Umbilical cord (tissue), 1 donor: ENCODE measurements at regions not wholly inside any gene's neighbourhood (a gene's known extent, or its start where the extent isn't known, plus 50 kb on each side); places are given as distances from the start of the nearest gene placed in this dataset.
"Not testable (repeated sequence)": the region's sequence is repeated elsewhere in the genome, so short reads cannot be mapped to it uniquely, and the experiment has no call there.

Experiments
- DNase-seq: peaks from one replicate; pipeline ENCODE4 v3.0.0-alpha.2; 2015; ENCODE audit warnings: low spot score

DNA sequence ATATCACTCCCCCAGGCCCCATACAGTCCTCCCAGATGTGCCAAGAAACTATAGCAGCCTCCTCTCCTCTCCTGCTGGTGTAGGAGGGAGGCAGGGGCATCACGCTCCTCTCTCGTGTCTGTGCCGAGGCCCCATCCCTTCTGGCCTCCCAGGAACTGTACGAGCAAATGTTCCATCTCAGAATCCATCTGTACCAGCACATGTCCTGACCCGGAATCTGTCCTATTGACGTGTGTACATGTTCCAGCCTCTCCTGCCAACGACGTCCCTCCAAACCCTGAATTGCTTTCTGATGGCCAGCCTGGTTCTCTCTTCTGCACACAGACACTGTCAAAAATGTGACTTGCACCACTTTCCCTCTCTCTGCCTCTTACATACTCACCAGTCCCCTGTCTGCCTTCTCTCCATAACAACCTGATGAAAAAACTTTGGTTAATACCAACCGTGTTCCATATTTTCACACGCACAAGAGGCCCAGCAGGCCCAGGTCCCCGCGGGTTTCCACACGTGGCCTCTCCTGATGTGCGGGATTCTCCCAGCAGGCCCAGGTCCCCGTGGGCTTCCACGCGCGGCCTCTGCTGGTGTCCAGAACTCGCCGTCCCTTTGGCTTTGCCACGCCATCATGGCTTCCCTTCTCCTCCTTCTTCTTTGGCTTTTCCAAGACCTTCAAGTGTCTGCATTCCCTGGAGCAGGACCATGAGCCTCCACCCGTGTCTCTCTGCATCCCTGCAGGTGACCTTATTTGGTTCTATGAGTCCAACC, 125.2 kb upstream of the THBS2 start:
- DNase-seq = no peak

DNA sequence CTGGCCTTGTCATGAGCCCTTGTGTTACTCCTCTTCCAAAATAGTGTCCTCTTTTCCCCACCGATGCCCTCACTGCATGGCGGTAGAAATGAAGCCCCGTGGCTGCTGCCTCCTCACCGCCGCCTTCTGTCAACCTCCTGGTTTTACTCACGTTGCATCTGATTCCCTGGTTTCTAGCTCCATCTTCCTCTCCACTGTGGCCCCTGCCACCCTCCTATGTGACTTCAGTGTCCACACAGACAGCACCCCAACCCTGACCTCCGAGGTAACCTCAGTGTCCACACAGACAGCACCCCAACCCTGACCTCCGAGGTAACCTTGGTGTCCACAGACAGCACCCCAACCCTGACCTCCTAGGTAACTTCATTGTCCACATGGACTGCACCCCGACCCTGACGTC, 122.8 kb upstream of the THBS2 start:
- DNase-seq = no peak

DNA sequence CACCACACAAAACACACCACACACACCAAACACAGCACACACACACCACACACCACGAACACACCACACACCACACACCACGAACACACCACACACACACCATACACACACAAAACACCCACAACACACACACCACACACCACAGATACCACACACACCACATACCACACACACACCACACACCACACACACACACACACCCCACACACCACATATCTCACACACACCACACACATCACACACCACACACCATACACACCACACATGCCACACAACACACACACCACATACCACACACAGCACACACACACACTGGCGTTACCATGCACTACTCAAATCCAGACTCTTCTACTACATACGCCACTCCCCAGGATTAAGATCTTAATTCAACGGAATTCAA, 118.9 kb upstream of the THBS2 start:
- no peak for DNase-seq

DNA sequence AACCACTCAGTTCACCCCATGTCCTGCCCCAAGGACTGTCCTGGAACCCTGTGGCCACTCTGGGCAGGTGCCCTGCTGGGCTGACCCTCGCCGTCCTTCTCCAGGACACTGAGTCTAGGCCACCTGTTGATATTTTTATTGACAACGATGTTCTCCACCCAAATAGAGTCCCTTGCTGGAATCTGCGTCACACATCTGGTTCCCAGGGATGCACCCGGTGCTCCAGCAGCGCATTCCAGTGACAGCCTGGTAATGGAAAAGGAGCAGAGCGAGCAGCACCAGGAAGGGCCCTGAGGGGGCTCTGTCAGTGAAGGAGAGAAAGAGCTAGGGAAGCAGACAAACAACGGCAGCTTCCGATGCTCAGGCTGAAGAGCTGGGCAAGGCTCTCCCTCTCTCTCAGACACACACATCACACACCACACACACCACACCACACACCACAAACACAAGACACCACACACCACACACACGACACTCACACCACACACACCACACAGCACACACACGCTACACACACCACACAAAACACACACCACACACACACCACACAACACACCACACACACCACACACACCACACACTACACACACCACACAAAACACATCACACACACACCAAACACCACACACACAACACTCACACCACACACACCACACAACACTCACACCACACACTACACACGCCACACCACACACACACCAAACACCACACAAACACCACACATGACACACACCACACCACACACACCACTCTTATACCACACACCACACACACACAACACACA, 117.9 kb upstream of the THBS2 start:
- peak; percentile 30 for DNase-seq

DNA sequence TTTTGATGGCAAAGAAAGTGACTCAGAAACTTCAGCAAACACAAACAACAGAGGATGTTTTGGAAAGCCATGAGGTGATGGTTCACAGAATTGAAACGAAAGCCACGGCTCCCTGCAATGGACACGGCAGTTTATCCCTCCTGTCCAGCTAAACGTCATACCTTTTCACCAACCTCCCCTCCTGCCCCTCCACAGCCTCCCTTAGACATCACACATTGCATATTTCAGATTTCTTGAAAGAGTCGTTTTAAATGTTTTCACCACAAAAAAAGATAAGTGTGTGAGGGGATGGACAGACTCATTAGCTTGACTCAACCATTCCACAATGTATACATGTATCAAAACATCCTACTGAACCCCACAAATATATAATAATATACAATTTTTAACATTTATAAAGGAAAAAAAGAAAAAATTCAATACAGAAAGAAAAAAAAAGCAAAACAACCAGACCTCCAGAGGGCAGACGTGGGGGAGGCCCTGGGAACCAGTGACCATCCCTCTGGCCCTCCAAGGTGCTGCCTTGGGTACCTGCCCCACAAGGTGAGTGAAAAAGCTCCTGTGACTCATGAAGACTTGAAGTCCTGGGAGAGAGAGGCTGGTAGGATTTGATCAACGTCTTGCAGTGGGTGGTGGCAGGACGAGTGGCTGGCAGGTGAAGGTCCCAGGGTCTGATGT, 117.2 kb upstream of the THBS2 start:
- DNase-seq = no peak

DNA sequence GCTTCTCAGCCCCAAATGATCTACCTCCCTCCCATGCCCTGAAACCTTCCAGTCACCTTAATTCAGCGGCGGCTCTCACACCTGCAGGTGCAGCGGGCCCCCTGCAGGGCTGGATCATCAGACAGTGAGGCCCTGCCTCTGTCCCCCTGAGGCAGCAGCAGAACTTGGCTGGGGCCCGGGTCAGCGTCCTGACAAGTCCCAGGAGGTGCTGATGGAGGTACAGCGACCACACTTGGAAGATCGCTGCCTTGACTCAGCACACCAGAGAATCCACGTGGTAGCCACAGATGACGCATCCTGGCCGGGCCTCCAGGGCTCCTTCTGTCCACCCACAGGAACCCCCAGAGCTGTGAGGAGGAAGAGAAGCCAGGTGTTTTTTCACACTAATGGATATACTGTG, 116.4 kb upstream of the THBS2 start:
- DNase-seq = no peak

DNA sequence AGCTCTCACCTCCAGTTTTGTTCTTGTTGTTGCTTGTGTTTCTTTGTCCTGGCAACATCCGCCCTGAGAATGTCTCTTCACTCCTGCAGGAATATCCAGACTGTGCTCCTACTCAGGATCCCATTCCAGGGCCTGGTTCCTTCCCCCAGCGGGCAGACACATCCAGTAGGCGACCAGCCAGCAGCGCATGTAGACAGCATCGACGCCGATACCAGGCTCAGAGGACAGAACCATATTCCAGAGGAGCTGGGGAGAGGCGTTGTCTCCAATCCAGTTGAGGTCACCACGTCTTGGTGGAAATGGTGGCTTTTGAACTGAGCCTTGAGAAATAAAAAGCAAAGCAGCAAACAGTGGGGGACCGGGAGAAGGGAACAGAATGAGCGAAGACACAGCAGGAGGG, 114.6 kb upstream of the THBS2 start:
- no peak for DNase-seq

DNA sequence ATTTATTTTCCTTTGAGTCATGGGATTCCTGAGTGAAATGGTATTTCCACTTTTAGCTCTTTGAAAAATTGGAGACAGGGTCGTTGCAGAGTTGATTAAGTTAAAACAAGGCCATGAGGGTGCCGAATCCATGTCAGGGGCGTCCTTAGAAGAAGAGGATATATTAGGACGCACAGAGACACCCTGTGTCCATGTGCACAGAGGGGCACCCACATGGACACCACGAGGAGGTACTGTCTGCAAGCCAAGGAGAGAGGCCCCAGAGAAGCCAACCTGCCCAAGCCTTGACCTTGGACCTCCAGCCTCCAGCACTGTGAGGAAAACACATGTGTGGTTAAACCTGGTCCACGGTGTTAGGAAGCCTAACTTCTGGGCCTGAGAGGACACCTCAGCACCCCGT, 113.9 kb upstream of the THBS2 start:
- no peak for DNase-seq

DNA sequence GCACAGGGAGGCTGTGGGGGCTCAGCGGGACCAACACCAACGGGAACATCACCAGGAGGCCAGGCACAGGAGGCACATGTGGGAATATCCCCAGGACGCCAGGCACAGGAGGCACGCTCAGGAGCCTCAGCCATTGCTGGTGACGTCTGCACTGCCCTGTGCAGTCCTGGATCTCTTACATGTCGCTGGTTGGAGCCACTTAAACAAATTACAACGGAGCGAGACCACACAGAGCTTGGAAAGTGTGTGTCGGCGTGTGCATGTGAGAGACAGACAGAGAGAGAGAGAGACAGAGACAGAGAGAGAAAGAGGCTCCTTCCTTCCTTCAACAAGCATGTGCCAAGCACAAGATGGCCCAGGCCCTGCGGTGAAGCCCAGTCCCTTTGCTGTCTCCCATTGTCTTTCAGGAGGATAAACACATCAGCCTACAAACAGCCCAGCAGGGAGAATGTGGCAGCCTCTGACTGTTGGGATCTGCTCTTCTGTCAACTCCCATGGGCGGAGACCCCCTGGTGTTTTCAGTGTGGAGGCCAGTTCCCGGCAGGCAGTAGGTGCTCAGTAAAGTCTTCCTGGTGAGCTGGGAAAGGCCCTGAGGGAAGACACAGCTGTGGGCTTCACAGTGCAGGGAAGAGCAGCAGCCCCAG, 112.7 kb upstream of the THBS2 start:
- DNase-seq = no peak

DNA sequence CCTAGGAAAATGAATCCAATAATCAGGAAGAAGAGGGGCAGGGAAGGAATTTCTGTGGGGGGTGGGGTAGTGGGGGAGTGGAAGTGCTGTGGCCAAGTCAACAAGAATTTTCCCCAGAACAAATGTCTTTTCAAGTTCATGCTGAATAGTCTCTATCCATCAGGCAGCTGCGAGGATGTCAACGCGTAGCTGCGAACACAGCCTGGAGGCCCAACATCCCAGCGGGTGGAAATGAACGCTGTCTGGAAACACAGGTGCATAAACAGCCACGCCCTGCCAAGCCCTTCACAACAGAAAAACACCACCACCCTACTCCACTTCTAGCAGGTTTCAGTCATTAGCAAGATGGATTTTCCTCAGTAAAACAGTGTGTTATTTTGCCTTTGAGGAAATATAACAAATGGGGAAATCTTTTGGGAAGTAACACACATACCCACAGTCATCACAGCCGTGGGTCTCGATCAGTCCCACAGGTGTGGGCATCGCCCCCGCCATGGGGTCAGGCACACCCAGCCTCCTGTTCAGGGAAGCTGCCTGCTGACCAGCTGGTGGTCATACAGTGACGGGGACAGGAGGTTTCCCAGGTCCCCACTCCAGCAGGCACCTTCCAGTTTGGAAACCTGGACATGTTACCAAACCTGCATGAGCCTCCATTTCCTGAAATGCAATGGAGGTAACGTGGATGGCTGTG, 112.1 kb upstream of the THBS2 start:
- no peak for DNase-seq

DNA sequence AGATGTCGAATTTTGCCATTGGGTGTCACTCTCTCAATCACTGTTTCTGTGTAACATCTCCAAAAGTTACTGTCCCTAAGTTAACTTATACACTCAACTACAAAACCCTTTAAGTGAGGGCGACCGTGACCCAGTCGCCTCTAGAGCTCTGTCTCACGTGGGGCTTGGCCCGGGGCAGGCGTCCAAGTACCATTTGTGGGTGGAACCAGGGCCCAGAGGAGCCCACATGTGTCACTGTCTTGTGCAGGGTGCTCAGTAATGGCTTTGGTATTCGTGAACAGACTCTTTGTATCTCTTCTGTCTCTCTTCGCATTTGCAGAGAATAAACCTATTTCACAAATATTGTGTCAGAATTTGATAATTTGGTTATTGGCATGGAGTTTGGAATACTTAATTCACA, 109.9 kb upstream of the THBS2 start:
- no peak for DNase-seq

DNA sequence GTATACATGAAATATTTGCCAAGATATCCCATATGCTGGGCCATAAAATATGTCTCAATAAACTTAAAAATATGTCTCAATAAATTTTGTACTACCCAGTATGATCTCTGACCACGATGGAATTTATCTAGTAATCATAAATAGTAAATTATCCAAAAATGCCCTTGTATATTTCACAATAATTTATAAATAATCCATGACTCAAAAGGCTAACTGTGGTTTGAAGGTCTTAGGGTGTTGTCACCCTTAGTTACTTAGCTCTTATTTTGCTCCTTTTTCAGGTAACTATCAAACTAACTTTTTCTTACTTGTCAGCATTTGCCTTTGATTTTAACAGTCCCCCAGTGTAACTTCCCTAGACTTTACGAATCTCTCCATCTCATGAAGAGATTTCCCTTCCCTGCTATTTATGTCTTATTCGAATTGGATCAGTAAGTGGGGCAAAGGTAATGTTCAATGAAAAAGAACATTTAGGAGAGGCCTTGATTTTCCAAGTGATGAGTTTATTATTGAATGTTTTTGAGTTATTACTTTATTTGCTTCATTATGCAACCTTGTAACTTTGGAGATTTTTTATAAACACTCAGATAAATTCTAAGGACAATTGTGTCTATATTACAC, 109.0 kb upstream of the THBS2 start:
- DNase-seq = no peak

DNA sequence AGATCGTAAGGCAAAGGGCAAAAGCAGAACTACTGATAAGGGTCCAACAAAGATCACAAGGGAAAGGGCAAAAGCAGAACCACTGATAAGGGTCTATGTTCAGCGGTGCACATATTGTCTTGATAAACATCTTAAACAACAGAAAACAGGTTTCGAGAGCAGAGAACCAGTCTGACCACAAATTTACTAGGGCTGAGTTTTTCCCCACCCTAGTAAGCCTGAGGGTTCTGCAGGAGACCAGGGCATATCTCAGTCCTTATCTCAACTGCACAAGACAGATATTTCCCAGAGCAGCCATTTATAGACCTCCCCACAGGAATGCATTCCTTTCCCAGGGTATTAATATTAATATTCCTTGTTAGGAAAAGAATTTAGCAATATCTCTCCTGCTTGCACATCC, 101.4 kb upstream of the THBS2 start:
- not testable (repeated sequence) for DNase-seq

DNA sequence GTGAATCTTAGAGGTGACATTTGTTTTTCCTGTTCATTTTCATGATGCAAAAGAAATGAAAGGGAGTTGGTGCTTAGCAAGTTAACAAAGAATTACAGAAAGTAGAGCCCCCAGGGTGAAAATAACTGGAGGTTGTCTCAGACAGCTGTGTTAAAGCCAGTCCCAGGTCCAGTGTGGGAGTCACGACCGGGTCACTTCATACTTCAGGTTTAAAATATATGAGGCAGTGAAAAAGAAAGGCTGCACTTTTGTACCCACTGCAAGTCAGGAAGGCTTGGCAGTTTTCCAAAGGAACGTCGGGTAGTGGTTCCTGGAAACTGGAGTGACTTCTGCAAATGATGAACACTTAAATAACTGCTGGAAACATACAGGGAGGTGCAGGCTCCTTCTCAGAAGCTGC, 91.5 kb upstream of the THBS2 start:
- no peak for DNase-seq

DNA sequence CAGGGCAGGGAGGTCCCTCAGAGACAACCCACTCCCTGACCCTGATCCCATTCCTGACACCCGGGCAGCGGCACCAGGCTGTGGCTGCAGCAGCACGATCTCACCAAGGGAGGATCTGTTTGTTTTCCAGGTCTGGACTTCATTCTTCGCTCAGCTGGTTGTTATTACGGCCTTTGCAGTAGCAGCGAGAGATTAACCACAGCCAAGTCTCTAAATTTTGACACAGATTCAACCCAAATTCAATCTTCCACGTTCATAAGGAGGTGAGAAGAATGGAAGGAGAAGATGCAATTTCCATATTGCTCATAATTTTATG, 91.1 kb upstream of the THBS2 start:
- no peak for DNase-seq

DNA sequence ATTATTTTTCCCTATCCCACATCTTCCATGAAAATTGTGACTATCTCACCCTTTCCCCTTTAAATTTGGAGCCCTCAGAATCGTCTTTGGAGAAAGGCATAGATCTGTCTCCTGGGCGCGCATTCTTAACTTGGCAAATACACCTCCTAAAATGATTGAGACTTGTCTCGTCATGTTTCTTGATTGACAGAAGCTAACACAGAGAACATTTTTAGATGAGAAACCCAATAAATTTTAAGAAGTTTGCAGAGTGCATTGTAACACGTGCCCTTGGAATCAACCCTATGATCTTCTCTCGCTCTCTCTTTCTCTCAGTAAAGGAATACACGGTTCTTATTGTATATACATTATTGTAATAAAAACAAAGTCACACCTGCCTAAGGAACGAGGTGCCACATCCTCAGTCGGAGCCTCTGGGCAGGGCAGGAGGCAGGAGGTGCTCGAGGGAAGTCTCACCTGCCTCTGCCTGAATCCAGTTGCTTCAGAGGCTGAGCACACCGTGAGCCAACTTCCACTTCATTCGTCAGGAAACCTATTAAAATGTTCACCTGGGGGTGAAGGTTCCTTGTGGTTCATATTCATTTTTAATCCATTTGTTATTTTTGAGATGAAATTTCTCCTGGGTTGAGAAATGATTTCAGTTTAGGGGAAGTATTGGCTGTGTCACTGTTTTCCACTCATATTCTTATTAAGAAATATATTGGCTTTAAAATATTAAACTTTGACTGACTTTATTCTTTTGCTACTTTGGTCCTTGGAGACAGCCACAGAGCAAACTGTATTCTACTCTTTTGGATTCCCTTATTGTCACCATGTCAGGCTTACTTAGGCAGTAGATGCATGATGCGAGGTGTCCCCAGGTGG, 90.5 kb upstream of the THBS2 start:
- DNase-seq = no peak

DNA sequence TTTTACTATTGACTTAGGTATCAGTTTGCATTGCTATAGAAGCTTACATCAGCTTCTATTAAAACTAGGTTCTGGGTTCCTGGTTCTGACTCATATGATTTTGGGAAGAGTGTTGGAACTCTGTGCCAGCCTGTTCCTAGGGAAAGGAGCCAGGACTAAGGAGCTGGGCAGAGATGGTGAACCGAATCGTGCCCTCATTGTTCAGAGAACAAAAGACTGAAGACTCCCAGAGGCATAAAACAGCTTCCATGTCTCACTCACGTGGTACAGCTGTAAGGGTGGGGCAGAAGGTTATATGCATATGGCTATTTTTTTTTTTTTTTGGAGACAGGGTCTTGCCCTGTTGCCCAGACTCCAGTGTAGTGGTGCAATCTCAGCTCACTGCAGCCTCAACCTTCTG, 89.1 kb upstream of the THBS2 start:
- no peak for DNase-seq

DNA sequence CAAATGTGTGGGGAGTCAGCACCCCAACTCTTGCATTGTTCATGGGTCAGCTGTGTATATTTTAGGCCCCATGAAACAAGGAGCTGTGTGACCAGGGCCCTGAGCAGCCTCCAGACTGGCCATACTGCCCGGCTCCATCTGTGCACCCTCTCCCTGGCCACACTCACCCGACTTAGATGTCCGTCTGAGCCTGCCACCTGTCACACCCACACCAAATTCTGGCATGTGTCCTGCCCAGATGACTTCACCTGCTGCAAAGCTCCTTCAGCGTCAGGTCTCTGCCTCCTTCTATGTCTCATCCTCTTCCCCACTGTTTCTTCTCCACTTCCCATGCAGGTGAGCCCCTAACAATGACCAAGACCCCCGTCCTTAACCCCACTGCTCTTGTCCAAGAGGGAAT, 88.1 kb upstream of the THBS2 start:
- DNase-seq = no peak

DNA sequence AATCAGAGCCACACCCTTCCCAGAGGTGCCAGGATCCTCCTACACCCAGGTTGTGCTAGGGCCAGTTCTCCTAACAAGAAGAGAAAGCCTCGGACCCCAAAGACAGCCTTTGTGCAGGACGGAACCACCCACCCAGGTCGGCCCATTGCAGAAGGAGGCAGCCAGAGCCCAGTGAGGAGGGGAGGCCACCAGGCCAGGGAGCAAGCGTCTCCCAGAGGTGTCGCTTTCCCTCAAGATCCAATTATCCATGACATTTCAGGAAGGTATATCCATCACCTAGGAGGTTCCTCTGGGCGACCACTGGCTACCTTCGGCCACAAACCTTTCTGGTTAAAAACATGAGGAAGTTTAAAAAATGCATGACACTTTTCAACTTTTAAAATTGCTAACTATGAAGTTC, 87.4 kb upstream of the THBS2 start:
- DNase-seq = no peak

DNA sequence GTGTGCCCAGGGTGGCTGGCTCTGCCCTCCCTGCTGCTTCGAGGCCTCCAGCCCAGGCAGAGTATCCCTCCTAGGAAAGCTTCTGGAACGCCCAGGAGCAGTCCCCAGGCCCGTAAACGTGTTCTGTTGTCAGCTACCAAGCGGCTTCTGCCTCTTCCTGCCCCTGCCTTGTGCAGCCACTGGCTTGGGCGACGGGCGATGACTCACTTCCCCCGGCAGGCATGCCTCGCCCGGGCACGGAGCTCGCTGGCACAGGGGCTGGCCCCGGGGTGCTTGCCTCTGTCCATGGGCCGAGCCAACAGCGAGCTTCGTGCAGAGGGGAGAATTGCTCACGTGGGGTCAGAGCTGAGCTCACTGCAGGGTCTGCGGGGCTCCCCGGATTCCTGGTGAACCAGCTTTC, 86.7 kb upstream of the THBS2 start:
- no peak for DNase-seq
